ENCODE measurements at regions not wholly inside any gene's neighbourhood (a gene's known extent, or its start where the extent isn't known, plus 50 kb on each side); places are given as distances from the start of the nearest gene placed in this dataset.
"Not testable (repeated sequence)": the region's sequence is repeated elsewhere in the genome, so short reads cannot be mapped to it uniquely, and the experiment has no call there.

DNA sequence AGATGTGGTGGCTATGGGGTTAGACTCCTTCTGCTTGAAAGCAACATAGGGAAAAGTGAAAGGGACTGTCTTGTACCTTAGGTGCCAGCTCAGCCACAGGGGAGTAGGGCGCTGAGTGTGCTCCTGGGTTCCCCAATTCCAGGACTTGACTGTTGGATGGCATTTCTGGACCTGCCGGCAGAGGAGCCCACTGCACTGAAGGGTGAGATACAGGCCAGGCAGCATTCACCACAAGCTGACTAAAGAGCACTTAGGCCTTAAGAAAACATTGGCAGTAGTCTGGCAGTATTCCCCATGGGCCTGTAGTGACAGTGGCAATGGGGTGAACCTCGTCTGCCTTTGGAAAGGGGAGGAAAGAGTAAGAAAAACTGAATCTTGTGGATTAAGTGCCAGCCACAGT lies 67.1 kb upstream of the TMTC2 start:
- H3K4me3 ChIP-seq (ENCODE audit: low read length) = no peak overlapping the region
- DNase-seq (ENCODE audit: low read depth) = no peak
- TF ChIP-seq, protein P1, sequence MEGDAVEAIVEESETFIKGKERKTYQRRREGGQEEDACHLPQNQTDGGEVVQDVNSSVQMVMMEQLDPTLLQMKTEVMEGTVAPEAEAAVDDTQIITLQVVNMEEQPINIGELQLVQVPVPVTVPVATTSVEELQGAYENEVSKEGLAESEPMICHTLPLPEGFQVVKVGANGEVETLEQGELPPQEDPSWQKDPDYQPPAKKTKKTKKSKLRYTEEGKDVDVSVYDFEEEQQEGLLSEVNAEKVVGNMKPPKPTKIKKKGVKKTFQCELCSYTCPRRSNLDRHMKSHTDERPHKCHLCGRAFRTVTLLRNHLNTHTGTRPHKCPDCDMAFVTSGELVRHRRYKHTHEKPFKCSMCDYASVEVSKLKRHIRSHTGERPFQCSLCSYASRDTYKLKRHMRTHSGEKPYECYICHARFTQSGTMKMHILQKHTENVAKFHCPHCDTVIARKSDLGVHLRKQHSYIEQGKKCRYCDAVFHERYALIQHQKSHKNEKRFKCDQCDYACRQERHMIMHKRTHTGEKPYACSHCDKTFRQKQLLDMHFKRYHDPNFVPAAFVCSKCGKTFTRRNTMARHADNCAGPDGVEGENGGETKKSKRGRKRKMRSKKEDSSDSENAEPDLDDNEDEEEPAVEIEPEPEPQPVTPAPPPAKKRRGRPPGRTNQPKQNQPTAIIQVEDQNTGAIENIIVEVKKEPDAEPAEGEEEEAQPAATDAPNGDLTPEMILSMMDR (conservative IDR thresholded peaks at IDR 0.05; ENCODE audit: low read depth, low read length) = no peak

GRCh38 chr12:82620917-82621316 lies 65.8 kb upstream of the TMTC2 start:
- DNase-seq (ENCODE audit: low read depth) = no peak
- no peak overlapping the region for H3K4me3 ChIP-seq (ENCODE audit: low read length)
- TF ChIP-seq, protein P1 (conservative IDR thresholded peaks at IDR 0.05; ENCODE audit: low read depth, low read length) = no peak

- DNase-seq (ENCODE audit: low read depth) = no peak
- TF ChIP-seq, protein P1 (conservative IDR thresholded peaks at IDR 0.05; ENCODE audit: low read depth, low read length) = no peak
- H3K4me3 ChIP-seq (ENCODE audit: low read length) = no peak overlapping the region
Measured at GRCh38 chr12:82625523-82625922, 61.2 kb upstream of the TMTC2 start.

DNA sequence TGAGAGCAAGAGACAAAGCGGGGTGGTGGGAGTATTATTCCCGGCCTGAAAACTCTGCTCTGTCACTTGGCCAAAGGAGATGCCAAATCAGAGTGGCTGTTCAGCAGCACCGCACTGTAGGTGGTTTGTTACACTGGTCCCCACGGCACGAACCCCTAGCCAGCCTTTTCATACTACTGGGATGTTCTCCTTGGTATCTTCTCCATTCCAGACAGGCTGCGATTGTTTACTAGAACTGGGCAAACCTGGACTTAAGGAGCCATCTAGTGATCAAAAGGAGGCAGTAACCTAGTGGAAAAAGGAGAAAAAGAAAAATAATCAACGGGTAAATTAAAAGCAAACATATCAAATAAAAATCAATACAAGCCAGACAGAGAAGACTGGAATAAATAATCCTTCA lies 58.9 kb upstream of the TMTC2 start:
- DNase-seq (ENCODE audit: low read depth) = no peak
- H3K4me3 ChIP-seq (ENCODE audit: low read length) = no peak overlapping the region
- TF ChIP-seq, protein P1 (conservative IDR thresholded peaks at IDR 0.05; ENCODE audit: low read depth, low read length) = peak; percentile 75

- DNase-seq (ENCODE audit: low read depth); H3K4me3 ChIP-seq (ENCODE audit: low read length): not testable (repeated sequence)
Measured at GRCh38 chr12:82634495-82635258, 52.0 kb upstream of the TMTC2 start.

DNA sequence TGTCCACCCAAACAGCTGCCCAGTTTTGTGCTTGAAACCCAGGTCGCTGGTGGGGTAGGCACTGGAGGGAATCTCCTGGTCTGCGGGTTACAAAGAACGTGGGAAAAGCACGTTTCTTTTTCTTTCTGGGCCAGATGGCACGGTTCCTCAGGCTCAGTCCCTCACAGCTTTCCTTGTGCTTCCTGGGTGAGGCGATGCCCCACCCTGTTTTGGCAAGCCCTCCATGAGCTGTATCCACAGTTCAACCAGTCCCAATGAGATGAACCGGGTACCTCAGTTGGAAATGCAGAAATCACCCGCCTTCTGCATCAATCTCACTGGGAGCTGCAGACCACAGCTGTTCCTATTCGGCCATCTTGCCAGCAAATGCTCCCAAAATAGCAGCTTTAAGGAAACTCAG lies 51.4 kb upstream of the TMTC2 start:
- TF ChIP-seq, protein P1 (conservative IDR thresholded peaks at IDR 0.05; ENCODE audit: low read depth, low read length) = no peak

More for the DNA sequence above, 51.4 kb upstream of the TMTC2 start:
- no peak overlapping the region for H3K4me3 ChIP-seq (ENCODE audit: low read length)
- DNase-seq (ENCODE audit: low read depth) = no peak

Data from retinal pigment epithelial cell (primary cell).